HG03521 (cell line): ENCODE measurements at regions not wholly inside any gene's neighbourhood (a gene's known extent, or its start where the extent isn't known, plus 50 kb on each side); places are given as distances from the start of the nearest gene placed in this dataset.

Source experiments
- ATAC-seq: cut with Tn5 transposase; IDR thresholded peaks from one replicate; pipeline ENCODE4 v1.9.1; 2021; ENCODE audit warnings: mild to moderate bottlenecking, moderate library complexity; ENCODE audit not compliant: unreplicated experiment

DNA sequence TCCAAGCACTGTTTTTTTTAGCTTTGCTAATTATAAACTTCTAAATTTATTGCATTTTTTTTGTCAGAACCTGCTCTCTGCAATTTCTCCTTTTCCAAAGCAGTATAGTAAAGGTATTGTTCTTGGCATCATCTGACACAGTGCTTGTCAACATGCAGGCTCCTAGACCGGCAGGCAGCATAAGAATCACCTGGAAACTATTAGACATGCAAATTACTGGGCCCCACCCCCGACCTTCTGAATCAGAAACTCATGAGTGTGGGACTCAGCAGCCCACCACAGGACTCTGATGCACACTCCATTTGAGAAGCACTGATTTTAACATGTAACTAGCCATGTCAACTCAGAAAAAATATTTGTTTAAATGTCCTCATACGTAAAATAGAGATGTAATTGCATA is 551.1 kb upstream of the CELF4 start:
- no peak for ATAC-seq

DNA sequence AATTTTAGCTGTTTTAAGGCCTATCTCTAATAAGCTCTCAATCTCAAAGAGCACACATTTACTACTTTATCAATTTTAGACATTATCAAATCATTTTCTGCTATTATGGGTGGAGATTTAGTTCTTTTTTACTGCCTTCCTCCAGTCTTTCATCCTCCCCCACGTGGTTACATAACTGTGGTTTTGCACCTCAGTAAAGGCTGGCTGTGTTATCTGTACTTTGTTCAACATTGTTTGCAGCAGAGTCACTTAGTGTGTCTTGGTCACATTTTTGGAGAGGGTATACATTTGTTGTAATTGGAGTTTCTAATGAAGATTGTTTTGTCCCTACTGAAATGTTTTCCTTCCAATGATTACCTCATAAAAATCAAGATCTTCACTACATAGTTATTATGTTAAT is 549.6 kb upstream of the CELF4 start:
- ATAC-seq, result no peak

DNA sequence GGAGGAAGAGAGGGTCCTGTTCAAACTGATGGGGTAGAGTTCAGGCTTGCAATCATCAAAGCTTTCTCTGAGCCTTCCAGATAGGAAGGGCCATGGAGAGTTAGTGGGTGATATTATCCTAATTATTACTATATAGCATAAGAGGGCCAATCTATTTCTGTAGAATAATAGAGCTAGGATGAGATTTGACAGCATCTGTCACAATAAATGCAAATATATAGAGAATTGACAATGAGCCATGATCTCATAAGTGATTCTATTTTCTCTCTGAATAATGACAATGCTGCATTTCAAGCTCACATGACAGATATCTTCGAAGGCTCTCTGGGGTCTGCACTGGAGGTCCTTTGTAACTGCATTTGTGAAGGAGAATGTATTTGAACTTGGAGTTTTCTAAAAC is 521.9 kb upstream of the CELF4 start:
- no peak for ATAC-seq

DNA sequence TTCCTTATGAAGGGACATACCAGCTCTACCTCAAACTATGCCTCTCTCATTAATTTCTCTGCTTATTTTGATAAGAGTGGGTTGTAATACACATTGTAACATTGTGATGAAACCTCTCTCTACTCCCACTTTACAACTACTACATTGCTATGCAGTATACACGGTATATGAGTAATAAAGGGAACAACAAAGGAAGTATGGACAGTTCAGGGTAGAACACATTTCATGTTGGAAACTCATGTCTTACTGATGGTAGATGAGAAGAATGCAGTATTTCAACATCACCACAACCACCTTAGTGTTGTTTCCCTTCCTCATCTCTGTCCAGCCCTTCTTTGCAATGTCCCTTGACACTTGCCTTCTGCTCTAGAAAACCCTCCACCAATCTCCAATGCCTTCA is 515.9 kb upstream of the CELF4 start:
- no peak for ATAC-seq

DNA sequence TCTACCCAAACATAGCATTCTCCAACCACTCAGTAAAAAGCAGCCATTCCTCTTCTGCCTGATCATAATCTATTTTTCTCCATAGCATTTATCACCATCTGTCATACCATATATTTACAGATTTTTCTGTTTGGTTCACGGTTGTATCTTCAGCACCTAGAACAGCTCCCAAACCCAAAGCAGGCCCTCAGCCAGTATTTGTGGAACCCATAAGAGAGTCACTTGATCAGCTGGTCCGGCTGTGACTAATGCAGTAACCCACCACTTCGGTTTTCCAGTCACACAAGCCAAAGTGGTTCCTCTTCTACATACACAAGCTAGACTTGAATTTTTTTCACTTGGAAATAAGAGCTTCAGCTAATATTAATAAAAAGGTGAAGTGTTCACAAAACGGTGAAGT is 511.6 kb upstream of the CELF4 start:
- no peak for ATAC-seq

DNA sequence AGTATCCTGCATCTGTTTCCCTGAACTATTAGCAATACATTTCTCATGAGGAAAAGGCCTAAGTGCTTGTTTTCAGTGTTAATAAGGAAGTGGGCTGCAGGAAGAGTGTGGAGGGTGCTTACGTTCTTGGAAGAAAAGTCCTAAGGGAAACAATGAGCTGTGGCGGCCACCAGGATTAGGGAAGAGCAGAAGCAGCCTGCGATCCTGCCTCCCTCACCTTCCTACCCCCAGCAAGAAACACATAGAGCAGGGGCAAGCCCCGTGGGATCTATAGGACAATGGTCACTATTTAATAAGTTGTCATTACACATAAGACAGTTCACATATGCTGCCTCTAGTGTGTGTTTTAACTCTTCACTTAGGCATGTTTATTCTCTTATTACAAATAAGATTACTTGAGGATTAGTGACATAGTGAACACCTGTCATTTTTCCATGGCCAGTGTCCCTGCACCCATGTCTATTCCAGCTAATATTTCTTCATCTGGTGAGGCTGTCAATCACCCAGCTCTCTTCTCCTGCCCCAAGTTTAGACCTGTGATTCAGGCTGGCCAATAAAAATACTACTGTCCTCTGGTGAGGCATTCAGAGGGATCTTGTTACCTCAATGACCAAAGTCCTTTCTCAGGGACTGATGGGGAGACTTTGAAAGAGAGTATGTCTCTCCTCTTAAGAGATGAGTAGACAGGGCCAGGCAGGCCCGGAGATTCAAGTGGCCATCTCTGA is 510.9 kb upstream of the CELF4 start:
- no peak for ATAC-seq

DNA sequence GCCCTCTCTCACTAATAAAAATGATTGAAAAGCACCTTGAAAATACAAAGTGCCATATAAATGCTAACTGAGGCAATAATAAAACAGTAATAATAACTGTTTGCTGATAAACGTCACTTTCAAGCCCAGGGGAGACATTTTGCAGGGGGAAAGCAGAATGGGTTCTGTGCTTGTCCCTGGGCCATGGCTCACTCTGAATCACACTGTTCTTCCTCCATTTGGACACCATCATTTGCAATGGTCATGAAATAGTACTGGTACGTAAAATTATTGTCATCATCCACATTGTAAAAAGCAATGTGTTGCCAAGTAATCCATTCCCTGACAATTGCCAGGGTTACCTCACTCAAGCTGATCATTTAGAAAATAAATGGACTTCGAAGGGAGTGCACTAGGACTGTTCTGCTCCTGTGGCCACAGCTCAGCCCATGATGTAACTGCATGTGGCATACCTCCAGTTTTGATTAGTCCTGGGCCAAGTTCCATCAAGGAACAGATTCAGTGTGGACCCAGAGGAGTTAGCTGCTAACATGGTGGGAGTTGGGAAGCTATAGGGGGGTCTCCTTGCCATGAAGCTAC is 508.8 kb upstream of the CELF4 start:
- ATAC-seq, result no peak

DNA sequence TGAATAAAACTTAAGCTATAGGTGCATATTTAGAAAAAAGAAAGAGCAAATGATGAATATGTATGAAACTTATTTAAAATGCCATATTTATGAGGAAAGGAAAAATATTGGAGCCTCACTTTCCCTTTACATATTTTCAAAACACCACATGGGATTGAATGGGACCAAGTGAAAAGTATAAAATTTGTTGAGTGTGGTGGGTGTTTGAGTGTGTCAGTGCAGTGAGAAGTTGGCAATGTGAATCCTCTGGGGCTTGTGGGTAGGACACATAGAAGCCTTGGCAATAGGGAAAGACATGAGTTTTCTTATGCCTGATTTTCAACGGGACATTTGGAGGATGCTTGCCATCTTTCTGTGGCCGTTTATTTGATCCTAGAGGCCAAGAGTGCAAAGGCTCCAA is 502.2 kb upstream of the CELF4 start:
- no peak for ATAC-seq

DNA sequence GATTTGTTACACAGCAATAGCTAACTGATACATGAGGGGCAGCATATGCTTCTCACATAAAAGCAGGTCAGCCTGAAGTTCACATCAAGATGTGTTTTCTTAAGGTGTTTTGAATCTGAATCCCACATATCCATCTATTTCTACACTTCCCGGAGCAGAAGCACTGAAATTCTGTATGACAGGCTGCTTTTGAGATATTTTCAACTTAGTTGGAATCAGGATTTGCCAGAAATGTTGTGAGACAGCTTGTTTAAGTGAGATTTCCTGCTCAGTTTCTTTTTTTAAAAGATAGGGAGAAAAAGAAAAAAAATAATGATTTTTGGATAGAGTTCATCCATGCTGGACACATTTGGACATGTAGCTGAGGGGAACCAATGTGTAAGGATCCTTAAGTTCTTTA is 501.5 kb upstream of the CELF4 start:
- ATAC-seq, result no peak

DNA sequence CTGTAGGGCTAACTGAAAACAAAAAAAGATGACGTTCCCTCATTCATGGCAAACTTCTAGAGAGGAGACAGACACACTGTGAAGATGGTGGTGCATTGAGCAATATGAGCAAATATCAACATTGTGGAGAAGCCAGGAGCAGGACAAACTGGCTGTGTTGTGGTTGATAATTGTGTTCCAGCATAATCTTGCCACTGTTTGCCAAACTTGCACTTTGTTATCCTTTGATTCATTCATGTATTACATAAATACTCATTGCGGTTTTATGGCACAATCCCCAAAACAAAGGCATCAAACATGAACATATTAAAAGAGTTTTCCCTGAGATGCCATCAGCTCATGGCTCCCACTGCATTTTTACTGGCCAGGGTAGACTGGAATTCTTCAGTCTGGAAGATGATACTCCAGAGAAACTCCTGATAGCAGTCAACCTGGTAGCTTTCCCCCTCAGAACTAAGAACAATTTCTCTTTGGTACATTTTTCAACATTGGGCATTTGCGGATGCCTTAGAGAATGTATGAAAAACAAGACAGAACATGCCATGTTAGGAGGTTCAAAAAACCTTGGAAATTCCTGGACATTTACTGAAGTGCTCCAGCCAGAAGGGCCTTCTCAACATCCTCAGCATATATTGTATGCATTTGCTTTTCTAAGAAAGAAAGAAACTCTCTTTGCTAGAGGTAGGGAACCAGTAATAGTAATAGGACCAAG is 487.4 kb upstream of the CELF4 start:
- ATAC-seq, result no peak

DNA sequence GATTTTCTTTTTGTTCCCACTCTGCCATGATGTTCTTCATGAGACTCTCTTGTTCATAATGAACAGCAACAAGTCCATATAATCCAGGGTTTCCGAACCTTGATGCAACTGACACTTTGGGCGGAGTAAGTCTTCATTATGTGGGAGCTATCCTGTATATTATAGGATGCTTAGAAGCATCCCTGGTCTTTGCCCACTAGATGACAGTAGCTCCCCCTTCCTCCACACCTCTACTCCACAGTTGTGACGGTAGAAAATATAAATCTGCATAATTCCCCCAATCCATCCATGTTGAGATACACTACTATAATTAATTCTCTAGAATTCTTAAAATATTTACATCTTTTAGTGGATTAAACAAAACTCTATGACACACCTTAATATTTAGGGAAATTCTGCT is 482.2 kb upstream of the CELF4 start:
- no peak for ATAC-seq

DNA sequence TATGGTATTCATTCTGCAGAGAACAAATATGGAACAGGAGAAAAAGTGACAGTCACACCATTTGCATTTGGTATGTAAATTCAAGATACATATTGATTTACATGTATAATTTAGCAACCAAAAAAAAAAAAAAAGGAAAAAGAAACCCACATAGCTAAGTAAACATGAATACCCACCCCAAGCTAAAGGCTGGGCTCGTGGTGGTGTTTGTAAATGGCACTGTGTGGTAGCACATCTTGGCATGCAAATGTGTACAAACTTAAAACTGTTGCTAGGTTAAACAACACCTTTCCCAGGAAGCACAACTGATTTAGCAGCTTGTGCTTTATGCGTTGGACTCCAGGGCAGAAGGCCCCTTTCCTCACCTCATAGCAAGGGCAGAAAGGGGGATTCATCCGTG is 481.1 kb upstream of the CELF4 start:
- no peak for ATAC-seq

DNA sequence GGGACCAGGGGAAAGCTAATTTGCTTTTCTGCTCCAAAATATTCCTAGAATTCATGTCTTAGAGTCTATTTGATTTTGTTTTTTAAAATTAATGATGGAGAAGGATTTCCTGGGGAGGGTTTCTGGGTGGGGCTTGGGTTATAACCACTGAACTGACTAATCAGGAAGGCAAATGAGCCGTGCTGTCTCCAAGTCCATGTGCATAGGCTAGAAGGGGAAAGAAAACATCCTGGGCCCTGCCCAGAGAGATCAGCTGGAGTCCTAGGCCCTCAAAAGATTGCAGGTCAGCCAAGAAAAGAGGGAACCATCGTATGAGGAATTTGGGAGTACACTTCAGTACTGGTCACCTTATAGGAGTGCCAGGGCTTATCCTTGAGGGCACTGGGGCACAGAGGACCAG is 480.2 kb upstream of the CELF4 start:
- no peak for ATAC-seq

DNA sequence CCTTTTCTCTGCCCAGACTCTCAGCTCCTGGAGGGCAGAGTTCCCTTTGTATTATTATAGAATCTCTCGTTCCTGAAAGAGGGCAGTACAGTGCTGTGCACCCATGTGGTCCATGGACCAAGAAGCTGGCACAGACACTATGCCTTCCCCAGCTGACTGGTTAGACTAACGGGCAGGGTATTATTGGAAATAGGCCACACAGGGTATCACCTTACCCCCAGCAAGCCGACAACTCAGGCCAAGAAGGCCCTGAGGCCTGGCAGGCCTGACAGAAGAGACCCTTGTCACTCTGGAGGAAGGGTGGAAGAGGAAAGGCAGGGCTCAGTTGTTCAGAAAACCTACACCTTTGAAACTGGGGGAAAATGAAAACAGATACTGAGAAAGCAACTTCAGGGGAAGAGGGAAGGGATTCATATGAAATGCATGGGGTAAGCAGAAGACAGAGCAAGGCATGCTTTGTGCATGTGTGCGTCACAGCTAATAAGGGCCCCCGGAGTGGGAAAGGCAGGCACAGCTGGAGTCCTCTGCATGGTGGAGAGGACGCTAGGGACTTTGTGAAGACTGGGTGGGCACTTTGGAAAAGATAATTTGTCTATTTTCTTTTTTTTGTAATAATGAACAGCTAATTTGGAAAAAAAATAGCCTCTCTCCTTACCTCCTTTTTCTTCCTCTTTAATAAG is 476.8 kb upstream of the CELF4 start:
- no peak for ATAC-seq

DNA sequence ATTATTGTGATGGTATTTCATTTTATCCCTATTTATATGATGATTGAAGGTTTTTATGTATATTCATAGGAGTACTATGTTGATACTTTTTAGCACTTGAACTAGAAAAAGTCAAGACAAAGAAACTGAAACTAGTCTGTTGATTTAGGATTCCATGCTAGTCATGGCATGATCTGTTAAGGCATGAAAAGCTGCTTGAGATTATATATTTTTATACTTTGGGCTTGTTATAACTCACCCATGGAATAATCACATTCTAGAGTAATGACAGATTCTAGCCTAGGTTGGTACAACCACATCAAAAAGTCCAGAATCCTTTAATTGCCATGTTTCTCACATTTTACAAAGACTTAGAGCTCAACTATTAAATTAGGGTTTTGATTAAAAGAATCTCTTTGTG is 472.6 kb upstream of the CELF4 start:
- ATAC-seq, result no peak

DNA sequence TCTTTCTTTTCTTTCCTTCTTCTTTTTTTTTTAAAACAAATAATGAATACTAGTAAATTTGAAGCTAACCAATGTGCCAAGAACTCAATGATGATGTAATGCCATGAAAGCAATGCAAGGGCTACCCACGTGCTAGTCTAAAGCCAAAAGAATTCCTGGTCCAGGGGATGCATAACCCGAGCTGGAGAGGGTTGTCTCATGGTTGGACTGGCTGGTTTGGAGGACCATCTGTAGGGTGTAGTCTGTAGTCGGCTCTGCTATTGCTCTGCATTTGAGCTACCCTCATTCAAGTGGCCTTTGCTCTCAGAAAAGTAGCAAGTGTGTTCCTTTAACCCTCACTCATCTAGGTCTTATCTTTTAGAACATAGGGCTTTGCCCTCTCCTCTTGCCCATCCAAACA is 469.6 kb upstream of the CELF4 start:
- no peak for ATAC-seq

DNA sequence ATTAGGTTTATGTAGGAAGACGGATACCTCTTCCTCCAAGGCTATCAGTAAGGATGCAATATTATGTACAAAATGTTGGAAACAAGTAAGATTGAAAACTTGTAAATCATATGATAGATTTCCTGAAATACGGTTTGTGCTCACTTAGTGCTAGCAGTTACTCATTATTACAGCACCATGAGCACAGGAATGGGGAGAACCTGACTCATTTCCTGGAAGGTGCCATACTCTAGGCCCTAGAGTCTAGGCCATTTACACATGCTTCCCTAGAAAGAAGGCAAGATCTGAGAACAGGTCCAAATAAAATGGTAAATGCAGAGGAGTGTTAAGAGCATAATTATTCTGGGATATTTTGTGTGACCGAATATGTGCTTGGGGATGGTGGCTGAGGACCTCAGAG is 467.7 kb upstream of the CELF4 start:
- ATAC-seq, result no peak

DNA sequence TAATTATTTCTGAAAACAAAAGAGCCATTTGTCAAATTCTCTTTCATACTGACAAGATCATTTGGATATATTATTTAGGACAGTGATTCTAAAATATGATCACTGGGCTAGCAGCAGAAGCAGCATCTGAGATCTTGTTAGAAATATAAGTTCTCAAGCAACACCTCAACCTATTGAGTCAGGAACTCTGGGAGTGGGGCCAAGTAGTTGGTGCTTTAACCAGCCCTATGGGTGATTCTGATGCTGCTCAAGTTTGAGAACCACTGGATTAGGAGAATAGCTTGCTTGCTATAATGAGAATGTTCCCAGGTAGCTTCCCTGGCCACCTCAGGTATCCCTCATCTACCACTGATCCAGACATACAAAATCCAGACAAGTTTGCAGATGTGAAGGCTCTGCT is 466.9 kb upstream of the CELF4 start:
- ATAC-seq, result no peak

DNA sequence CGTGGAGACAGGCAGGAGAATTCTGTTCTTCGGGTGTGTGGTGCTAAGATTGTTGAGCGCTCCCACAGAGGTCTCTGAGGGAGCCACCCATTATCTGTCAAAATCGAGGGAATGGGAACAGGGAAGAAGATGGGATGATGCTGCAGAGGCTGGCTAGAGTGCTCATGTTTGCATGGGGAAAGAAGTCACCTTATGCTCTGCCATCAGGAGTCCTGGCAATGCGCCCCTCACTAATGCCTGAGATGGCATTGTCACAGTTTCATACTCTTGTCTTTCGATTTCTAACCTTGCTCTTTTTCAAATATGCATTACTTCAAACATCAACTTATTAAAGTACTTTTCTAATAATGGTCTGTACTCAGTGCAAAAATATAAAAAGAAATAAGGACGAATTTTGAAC is 463.3 kb upstream of the CELF4 start:
- no peak for ATAC-seq

DNA sequence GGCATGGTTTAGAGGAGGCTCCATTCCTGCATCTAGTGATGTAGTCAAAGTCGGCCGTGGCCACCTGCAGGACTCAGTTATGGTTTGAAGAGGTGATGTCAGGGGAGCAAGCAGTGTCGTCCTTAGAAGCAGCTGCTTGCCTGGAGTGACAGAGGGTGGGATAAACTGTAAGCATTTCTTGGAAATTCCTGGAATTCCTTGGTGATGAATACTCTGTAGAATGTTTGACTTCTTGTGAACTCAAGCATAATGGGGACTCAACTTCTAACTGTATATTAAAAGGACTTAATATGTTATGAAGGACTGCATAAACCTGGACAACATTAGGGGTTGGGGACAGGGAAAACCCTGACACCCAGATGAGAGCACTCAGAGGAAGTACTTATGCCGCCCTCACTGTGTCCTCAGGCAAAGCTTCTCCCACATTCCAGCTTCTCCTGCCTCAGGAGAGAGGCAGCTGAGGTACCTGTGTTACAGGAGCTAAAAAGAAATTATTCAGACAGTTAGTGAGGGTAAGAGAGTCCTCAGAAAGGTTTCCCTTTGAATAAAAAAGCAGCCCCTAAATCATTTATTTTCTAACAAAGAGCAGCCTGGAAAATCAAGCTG is 459.9 kb upstream of the CELF4 start:
- no peak for ATAC-seq

DNA sequence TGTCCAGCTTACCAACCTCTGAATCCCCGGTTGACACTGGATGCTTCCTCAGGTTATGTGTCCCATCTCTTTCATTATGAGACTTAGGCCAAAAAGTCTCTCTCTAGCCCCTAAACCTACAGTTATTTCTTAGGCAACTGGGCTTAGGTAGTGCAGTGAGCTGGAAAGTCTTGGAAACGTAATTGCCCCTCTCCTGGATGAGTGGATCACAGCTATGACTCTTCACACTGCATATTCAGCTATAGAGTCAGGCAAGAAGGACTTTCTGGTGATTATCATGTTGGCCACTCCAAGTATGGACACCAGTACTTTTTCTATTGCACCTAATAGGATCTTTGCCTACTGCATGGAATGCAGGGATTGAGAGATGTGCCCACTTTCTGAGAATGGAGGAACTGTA is 458.3 kb upstream of the CELF4 start:
- ATAC-seq, result no peak

DNA sequence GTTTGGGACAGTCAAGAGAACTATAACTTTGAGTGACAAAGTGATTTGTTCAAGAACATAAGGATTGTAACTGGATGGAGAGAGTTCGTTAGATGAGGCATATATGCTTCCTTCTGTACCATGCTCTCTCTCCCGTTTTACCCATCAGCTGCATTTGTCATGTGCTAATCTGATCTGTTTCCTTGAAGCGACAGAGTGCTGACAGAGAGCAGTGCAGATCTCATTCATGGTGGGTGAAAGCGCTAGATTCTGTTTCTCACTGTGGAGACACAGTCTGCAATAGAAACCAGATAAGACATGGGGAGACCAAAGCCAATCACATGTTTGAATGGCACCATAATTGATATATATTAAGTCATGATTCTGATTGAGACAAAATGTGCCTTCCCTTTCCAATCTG is 456.6 kb upstream of the CELF4 start:
- ATAC-seq, result no peak
